Mammary epithelial cell (primary cell): ENCODE measurements at regions not wholly inside any gene's neighbourhood (a gene's known extent, or its start where the extent isn't known, plus 50 kb on each side); places are given as distances from the start of the nearest gene placed in this dataset.

Experiments used
- CTCF ChIP-seq, 2 donors: IDR thresholded peaks in 1 of 2; conservative IDR thresholded peaks in 1 of 2; 2 replicates each; pipeline ENCODE4 v1.5.1; 2011 to 2012; ENCODE audit warnings: inconsistent platforms in 2 of 2, low read length in 2 of 2, mild to moderate bottlenecking in 2 of 2, control low read depth in 1 of 2, low read depth in 1 of 2; ENCODE audit not compliant: insufficient read depth in 1 of 2; ENCODE audit errors: extremely low read depth in 1 of 2
- EZH2 ChIP-seq: IDR thresholded peaks from 2 replicates; pipeline ENCODE4 v1.6.1; 2012; ENCODE audit warnings: low read length, inconsistent platforms, borderline replicate concordance

DNA sequence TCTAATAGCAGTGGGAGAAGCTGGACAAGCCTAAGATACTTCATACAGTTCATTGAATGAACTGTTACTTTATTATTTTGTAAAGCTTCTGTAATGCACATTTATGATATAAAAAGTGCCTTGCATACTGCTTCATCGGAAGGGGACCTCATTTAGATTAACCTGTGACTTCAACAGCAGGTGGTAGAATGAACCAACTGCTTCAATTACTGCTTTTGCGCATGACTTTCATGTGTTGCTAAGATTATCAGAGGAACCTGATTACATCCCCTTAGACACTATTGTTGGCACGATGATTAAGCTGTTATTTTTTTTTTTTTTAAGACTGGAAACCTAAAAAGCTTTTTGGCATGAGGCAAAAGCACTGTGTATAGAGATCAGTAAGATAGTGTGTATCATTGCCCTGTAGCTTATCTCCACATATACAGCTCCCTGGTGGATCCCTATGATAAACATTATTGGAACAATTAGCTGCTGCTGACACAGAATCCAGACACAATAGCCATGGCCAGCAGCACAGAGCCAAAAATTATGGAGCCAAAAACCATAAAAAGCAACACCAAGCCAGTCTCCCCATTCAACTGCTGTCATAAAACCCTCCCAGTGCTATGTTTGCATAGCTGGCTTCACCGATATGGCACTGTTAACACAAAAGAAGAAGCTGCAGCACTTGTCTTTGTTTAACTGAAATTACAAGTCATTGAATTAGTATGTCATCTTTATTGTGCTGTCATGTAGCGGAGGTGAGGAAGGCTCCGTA lies 731.6 kb upstream of the MMS22L start:
- TF ChIP-seq CTCF (conservative IDR thresholded peaks at IDR 0.05 in 1 of 2, IDR thresholded peaks at IDR 0.05 in 1 of 2; ENCODE audit: extremely low read depth in 1 of 2, insufficient read depth in 1 of 2, low read depth in 1 of 2, low read length in 2 of 2) (no peak), EZH2 (no peak)
